GM18861 (cell line): ENCODE measurements at regions not wholly inside any gene's neighbourhood (a gene's known extent, or its start where the extent isn't known, plus 50 kb on each side); places are given as distances from the start of the nearest gene placed in this dataset.

Experiments
- ATAC-seq: cut with Tn5 transposase; IDR thresholded peaks from one replicate; pipeline ENCODE4 v1.9.1; 2021; ENCODE audit not compliant: unreplicated experiment

DNA sequence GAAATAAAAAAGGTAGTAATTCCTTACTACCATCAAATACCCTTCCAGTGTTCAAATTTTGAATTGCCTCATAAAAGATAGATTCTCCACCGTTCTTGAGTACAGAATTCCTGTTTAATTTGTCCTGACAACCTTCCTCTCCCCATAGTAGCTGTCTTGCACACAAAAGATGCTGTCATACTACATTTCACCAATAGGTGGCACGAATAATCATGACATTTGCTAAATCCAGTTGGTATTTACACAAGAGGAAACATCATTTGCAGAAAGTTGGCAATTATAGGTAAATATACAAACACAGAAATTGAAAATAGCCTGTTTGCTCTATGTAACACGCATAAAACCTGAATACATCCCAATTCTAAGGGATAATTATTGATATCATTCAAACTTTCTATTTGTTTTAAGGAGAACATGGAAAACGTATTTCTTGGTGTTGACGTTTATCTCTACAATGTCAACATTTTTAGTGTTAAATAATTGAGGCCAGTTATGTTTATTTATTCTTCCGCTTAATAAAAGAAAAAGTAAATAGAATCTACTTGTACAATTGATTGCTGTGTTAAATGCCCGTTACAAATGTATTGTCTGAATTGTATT is 58.3 kb upstream of the CLDN10 start:
- ATAC-seq = peak; percentile 68

DNA sequence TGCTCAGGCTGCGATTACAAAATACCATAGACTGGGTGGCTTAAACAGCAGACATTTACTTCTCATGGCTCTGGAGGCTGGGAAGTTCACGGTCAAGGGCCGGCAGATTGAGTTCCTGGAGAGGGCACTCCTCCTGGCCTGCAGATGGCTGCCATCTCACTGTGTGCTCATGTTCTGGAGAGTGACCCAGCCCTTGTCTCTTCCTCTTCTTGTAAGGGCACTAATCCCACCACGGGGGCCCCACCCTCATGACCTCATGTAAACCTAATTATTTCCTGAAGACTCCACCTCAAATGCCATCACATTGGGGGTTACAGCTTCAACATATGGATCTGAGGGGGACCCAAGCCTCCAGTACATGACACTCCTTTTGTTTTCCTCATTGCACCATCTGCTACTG is 56.0 kb upstream of the CLDN10 start:
- no peak for ATAC-seq

DNA sequence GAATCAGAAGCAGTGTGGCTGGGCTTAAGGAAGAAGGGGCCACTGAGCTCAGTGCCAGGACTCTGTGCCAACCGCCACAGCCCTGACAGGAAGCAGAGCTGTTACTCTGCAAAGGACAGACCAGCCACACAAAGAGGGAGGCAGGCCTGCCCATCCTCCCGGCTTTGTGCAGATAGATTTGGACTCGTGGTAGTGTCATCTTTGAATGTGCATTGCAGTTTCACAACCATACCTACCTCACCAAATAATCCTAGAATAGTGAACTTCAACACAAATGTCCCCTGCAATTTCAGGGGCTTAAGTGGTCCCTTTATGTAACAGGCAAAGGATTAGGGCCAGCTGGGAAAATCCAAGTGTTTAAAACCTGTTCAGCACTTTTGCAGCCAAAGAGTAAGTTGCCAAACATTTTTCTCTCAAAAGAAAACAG is 55.1 kb upstream of the CLDN10 start:
- ATAC-seq = no peak

DNA sequence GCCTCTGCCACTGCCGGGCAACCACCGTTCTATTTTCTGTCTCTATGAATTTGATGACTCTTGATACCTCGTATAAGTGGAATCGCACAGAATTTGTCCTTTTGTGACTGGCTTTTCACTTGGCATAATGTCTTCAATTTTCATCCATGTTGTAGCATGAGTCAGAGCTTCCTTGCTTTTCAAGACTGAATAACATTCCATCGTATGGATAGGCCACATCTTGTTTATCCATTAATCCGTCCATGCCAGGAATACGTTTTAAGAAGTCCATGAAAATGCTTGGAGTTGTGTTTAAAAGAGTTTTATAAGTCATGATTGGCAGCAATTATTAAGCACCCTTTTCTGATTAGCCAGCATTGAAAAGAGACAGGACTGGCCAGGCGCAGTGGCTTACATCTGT is 53.6 kb upstream of the CLDN10 start:
- no peak for ATAC-seq

DNA sequence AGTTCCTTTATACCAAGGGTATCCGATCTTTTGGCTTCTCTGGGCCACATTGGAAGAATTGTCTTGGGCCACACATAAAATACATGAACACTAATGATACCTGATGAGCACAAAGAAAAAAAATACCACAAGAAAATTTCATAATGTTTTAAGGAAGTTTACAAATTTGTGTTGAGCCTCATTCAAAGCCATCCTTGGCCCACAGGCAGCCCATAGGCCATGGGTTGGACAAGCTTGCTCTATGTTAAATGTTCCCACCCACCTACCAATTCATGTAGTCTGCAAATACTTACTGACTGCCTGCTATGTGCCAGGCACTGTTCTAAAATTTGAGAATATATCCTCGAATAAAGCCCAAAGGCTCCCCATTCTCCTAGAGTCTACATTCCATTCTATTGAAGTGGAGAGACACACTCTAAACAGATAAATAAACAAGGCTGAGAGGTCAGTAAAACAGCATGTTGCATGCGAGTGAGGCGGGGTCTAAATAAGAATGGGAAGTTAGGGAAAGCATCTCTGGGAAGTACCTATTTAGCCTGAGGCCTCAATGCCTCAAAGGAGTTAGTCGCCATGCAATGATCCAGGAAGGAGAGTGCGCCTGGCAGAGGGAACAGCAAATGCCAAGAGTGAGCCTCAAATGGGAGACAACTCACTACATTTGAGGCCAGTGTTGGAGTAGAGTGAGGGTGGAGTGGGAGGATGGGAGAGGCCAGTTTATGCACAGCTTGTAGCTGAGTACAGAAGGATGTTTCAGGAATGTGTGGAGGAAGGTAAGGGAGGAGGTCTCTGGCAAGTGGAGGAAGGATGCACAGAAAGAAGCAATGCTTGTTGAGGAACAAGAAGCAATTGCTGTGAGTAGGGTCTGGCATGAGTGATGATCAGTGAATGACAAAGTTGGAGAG is 52.5 kb upstream of the CLDN10 start:
- ATAC-seq = no peak

DNA sequence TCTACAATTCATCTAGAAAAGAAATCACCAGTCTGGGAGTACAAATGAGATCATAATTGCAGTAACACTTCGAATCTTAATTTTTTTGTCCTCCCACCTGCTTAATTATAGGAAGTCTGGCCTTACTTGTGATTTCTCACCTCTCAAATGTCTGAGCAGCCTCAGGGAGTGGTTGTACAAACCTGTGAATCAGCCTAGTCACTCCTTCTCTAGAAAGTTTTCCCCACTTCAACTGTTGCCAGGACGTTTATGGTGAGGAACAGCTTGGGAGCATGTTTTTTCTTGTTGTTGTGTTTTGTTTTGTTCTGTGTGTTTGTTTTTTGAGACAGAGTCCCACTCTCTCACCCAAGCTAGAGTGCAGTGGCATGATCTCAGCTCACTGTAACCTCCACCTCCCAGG is 50.3 kb upstream of the CLDN10 start:
- no peak for ATAC-seq
